SKM-1 treated with dmso at 0.1 percent for 144 hours (cell line): ENCODE measurements at regions not wholly inside any gene's neighbourhood (a gene's known extent, or its start where the extent isn't known, plus 50 kb on each side); places are given as distances from the start of the nearest gene placed in this dataset.
"Not testable (repeated sequence)": the region's sequence is repeated elsewhere in the genome, so short reads cannot be mapped to it uniquely, and the experiment has no call there.

Source experiments
- DNase-seq: peaks from one replicate; lab custom pipeline; 2025; ENCODE audit not compliant: unreplicated experiment; lab: John Stamatoyannopoulos, UW

DNA sequence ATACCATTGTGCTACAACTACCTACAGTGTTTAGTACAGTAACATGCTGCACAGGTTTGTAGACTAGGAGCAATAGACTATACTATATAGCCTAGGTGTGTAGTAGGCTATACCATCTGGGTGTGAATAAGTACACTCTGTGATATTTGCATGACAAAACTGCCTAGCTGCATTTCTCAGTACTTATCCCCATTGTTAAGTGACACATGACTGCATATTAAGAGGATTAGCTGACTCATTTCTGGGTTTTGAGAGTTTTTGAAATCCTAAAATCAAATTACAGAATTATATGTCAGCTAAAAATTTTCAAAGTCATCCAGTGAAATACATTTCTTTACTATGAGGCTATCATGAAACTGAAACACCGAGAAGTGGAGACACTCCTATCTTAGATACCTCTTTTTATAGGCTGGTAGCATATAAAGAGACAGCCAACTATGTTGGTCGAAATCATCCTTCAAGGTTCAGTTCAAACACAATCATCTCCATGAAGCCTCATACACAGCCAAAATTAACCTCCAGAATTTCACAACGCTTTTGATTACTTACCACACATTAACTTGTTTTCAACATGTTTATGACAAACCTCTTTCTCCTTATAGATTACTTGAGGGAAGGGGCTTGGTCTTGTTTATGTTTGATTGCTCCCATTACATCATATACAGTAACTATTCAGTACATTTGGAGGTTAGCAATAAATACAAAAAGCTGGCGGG, 89.8 kb upstream of the ANK3 start:
- no peak for DNase-seq

DNA sequence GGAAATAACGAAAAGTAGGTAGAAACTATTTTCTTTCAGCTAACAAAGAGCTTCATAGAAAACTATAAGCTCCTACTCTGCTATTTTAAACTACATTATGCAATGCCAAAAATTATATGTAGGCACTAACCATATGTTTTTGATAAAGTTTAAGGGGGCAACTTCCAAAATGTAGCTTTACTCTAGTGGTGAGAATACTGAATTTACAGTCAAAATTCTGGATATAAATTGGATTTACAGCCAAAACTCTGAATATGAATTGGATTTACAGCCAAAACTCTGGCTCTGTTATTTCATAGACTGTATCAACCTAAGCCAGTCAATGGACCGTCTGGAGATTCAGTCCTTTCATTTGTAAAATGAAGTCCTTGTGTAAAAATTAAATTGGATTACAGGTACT, 86.8 kb upstream of the ANK3 start:
- DNase-seq: no peak

DNA sequence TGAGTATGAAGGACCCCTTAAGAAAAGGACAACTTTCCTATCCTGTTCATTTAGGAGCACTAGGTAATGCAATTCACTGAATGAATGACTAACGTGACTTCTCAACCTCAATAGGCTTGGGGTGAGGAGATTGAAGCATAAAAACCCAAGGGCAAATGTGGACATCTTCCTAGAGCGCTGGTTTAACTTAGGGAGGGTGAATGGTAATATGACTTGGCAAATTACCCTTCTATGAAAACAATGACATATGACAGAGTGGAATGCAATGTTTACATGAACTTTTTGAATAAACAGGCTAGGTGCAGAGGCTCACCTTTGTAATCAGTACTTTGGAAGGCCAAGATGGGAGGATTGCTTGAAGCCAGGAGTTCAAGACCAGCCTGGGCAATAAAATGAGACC, 83.9 kb upstream of the ANK3 start:
- no peak for DNase-seq

DNA sequence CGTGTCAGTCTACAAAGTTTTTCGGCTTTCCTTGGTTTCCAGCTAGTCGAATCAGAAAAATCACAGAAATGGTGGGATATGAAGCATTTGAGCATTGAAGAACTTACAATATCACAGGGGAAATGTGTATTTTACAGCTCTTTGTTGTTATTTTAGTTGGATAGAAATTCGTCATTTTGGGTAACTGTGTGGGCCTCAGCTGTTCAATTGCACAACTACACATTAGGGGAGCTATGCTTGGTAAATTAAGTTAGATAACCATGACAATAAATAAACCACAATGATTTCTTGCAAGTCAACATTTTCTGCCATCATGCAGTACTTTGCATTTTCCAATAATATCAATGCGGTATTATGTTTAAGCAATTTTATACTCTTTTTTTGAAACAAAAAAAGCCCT, 80.4 kb upstream of the ANK3 start:
- DNase-seq: no peak

DNA sequence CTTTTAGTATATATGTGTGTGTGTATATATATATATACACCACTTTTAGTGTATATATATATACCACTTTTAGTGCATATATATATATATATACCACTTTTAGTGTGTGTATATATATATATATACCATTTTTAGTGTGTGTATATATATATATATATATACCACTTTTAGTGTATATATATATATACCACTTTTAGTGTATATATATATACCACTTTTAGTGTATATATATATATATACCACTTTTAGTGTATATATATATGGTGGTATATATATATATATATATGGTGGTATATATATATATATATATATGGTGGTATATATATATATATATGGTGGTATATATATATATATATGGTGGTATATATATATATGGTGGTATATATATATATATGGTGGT, 79.5 kb upstream of the ANK3 start:
- DNase-seq: not testable (repeated sequence)

DNA sequence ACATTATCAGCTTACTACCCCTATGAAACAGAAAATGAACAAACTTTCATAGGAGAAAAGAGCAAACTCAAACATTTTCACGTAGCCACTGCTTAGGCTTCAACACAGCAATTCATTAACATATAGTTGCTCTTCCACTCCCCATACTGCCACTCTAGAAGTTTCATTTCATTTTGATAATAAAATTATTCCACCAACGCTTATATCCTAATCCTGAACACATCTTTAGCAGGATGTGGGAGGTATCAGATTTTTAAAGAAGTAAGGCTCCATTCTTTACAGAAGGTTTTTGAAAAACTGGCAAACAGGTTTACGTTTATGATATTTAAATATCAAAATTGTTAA, 77.5 kb upstream of the ANK3 start:
- DNase-seq: no peak

DNA sequence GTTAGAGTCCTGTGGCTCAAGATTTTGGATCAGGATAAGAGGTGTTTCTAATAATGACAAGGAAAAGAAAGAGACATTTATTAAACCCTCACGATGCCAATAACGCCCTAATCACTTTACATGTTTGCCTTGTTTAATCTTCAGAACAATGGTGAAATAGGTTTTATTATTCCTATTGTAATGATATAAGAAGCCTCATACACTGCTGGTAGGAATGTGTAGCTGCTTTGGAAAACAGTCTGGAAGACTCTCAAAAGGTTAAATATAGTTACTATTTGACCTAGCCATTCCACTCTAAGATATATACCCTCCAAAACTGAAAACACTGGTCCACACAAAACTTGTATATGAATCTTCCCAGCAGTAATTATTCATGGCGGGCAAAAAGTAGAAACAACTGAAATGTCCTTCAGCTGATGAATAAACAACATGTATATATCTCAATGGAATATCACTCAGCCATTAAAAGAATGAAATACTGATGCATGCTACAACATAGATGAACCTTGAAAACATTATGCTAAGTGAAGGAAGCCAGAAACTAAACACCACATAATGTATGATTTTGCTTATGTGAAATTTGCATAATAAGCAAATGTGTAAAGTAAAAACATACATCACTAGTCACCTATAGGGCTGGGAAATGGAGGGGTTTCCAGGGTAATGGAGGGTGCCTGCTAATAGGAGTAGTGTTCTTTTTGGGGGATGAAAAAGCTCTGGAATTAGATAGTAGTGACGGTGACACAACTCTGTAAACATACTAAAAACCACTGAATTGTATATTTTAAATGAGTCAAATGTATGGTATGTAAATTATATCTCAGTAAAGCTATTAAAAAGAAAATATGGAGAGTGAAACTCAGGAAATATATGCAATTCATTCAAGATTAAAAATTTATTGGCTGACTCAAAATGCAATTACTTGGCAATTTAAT, 76.9 kb upstream of the ANK3 start:
- DNase-seq: no peak

DNA sequence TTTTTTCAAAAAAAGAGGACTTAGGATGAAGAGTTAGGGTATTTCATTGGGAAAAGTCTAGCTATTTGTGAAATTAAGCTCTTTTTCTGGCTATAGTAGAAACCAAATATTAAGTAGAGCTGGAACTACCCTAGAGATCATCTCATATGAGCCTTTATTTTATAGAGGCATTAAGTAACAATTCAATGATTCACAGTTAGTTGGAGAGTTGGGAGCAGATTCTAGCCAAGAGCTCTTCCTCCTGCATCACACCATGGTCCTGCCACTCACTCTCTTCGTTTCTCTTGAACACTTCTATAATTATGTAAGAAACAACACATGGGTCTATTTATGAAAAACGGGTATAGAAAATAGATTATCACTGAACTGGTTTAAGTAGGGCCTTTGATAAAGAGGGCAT, 76.1 kb upstream of the ANK3 start:
- no peak for DNase-seq

DNA sequence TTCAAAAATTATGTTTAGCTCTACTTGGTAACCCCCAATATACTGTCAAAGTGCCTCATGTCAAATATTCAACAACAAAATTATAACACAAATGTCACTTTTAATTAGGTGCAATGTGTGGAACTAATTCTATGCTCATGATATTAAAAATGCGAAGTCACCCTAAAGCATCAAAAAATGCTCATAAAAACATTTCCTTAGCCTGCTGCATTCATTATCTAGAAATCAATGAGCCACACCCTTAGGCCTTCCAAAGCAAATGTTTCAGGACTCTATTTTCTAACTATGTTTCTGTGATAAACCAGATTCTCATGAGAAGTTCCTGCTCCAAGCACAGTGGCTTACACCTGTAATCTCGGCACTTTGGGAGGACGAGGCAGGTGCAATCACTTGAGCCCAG, 75.0 kb upstream of the ANK3 start:
- DNase-seq: no peak

DNA sequence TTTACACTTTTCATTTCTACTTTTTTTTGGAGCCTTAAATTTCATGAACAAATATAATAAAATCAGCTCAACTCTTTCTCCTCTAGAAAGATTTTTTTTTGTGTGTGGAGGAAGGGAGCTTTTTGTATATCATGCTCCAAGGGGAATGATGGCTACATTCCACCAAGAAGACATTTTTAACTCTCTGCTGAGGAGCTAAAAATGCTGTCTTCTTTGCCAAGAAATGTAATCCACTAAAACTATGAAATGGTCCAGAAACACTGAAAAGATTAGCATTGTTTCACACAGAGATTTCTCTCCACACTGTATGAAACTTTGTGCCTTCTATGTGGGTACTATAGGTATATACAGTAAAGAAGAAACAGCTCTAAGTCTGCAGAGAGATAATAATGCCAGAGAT, 74.1 kb upstream of the ANK3 start:
- DNase-seq: no peak

DNA sequence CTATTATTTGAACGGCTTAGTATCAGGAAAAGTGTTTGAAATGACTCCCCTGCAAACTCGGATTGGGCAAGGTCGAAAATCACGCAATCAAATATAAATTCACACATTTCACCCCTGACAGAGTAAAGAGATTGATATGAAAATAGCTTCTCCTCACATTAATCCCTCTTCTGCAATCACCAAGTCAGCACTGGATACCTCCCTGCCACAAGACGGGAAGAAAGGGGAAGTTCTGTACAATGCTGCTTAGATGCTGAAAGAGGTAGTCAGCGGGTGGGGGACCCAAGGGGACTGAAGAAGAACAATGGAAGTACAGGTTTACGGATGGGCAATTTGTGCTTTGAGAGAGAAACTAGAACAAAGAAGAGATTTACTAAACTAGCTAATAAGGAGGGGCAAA, 72.0 kb upstream of the ANK3 start:
- peak; percentile 85 for DNase-seq

DNA sequence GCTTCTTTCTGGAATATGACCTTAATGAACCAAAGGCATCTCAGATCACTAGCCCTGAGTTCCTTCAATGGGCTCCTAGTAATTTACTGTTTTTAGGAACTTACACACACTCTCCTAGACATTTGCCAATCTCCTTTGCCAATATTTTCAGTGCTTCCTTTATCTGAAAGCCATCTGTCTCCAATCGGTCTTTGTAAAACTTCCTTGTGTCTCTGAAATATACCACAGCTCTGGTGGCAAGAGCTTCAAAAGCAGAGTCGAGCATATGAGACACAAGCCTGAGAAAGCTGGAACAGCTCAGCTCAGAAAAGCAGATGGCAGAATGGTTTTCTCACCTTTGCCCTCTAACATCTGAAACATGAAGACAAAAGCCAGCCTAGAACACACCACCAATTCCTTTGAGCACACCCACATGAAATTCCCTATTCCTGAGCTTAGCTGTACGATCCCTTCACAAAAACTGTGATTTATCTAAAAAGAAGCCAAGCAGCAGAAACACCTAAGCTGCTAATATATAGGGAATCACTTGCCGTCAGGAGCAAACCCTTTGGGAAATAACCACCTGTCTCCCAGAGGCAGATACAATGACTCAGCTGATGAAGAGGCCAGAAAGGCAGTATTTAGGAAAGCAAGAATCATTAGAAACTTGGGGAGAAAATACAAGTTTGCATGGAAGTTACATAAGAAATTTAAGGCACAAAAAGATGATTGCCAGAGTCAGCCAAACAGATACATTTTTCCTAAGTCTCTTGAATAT, 70.2 kb upstream of the ANK3 start:
- no peak for DNase-seq

DNA sequence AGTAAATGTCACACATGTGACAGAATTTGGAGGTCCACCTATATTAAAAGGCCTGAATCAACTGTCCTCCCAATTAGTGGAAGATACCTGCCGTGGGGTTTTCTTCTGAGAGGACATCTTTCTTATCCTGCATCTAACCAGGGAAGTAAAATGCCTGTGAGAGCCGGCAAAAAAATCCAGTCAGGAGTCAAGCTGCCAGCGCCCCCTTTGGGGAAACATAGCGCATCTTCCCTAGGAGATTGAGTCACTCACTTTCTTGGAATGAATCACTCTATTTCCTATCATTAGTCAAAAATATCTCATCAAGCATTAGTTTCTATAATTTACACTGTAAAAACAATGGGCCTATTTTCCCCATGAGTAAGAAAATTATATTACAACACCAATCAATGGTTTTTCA, 66.4 kb upstream of the ANK3 start:
- no peak for DNase-seq

DNA sequence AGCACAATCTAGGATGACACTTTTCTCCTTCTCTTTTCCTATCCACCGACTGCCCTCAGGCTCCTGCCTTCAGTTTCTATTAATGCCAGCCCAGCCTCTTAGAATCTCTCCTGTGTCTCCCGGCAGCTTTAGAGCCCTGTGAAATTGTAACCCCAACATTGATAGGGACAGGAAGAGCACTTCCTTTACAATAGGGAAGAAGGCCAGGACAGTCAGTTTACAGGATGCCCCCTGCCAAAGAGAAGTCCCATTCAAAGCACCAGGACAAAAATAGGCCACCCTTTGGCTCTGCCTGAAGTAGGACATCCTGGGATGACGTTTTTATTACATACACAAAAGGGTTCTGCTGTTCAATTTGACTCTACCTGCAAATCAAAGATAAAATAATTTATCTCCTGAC, 64.7 kb upstream of the ANK3 start:
- DNase-seq: no peak

DNA sequence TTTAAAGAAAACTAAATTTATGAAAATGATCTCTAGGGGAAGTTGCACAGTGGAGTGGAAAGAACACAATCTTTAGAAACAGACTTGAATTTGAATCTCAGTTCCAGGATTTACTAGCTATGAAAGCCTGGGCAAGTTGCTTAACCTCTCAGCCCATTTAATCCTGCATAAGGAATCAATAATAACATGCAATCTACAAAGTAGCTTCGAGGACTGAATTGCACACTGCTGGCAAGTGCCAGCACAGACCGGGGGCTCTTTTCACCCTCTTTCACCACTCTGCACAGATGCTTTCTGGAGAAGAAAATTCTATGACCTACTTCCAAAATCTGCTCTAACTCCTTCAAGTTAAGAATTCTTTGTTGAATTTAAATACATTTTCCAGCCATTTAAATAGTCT, 63.4 kb upstream of the ANK3 start:
- no peak for DNase-seq

DNA sequence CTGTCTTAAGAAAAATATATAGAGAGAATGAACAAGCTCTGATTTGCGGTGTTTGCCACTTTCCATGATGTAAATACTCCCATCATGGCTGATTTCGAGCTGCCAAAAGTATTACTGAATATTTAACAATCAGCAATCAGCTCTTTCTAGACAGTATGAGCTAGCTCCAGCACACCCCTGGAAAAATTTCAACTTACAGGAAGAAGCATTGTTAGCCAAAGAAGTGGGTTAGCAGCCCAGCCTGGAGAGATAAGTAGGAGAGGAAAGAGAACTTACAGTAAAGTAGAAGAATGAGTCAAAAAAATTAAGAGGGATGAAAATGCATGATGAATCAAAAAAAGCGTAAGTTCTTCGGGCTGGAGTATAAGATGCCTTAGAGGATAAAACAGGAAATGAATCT, 60.6 kb upstream of the ANK3 start:
- DNase-seq: no peak

DNA sequence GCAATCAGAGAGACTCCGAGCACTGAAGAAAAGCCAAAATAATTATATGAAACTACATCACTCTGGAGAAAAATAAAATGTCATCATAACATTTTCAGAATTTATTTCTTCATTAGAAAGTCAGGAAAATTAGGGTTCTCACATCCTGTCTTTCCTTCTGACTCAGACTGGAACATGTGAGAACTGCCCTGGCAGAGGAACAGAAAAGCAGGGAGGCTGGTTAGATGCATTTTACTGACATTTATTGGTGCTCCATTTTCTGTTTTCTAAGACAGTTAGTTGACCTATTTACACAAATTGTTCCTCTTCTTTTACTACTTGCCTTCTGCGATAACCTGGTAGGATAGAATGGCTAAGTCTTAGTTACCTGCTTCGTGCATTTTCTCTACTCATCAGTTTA, 58.6 kb upstream of the ANK3 start:
- no peak for DNase-seq

DNA sequence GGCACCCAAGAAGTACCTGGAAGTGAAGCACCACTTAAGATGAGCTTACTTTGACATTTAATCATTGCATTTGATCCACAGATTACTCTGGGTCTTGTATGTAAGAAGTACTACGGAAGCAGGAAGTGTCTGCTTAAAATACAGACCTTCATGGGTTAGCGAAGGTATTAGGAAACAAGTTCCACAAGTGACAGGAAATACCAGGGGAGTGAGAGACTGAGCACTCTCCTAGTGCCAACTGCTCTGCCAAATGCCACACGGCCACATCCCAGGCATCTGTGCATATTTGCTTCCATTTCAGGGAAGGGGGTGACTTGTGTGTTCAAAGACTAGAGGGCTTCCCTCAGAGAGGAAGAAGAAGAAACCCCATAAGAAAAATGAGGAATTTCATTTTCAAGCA, 57.2 kb upstream of the ANK3 start:
- peak; percentile 57 for DNase-seq

DNA sequence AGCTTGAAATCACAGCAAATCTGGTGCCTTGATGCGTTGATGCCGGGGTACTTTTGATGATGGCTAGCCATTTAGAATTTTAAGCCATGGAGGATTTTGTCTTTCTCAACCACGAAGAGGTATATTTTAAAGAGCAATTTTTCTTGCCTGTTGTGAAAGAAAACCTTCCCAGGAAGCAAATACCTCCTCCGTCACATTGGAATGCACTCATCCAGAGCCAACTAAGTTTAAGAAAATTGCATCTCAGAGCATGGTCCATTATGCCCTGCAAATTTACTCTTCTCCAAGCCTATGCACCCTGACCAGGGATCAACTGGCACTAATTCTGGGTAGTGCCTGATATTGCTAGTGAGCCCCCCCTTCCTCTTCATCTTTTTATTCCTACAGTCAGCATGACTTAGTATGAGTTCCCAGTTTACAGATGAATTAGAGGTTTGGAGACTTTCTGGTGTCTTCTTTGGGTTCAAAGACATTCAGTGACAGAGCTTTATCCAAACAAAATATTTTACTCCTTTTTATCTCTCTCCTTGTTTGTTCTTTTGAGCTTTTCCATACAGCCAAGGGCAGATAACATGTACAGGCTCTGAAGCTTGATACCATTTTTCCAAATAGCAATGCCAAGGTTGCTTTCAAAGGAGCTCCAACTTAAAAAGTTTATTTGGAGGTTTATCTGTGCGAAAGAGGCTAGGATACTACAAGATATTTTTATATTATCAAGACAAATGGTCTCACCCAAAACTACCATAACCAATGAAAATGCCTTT, 56.6 kb upstream of the ANK3 start:
- DNase-seq: no peak

DNA sequence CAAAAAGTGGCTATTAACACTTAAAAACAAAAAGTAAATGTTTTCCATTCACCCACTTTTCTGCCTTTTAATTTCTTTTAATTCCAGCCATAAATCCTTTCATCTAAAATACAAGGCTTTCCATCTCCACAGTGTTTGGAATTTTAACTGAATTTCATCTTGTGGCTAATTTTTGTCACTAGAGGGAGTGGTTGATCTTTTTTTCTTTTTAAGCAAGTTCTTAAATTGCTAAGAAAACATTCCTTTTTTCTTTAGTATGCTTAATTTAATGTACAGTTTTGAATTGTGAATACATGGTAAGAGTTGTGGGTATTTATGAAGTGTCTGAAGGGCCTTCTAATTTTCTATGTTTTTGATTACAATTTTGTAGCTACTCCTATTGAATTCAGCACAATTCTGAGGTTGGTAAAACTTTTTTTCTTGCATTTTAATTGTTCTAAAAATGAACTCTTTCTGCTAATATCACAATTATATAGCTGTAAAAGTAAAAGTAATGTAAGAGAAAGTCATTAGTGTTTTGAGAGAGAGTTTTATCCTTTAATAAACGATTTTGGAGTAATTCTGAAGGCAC, 54.9 kb upstream of the ANK3 start:
- peak; percentile 34 for DNase-seq

DNA sequence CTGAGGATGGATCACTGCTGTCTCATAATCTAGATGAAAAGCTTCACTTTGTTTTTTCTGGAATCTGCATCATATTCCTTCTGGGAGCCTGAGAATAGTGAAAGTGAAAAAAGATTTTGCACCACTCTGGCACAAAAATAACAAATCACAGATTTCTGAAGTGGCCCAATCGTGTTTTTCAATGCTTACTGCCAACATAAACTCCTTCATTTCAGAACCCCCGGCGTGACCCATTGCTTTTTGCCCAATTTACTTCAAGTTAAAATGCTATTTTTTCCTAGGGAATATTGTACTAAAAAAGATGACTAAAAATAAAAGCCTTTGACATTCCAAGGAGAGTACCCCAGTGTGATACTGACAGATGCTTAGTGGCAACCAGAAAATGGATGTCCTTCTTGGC, 53.7 kb upstream of the ANK3 start:
- no peak for DNase-seq
